Activated T-cell treated with anti-CD3 and anti-CD28 coated beads for 48 hours (primary cell): ENCODE measurements at regions not wholly inside any gene's neighbourhood (a gene's known extent, or its start where the extent isn't known, plus 50 kb on each side); places are given as distances from the start of the nearest gene placed in this dataset.
"Not testable (repeated sequence)": the region's sequence is repeated elsewhere in the genome, so short reads cannot be mapped to it uniquely, and the experiment has no call there.

Source experiments
- DNase-seq: peaks from one replicate; pipeline ENCODE4 v3.0.0-alpha.2; 2020; ENCODE audit warnings: low read depth

DNA sequence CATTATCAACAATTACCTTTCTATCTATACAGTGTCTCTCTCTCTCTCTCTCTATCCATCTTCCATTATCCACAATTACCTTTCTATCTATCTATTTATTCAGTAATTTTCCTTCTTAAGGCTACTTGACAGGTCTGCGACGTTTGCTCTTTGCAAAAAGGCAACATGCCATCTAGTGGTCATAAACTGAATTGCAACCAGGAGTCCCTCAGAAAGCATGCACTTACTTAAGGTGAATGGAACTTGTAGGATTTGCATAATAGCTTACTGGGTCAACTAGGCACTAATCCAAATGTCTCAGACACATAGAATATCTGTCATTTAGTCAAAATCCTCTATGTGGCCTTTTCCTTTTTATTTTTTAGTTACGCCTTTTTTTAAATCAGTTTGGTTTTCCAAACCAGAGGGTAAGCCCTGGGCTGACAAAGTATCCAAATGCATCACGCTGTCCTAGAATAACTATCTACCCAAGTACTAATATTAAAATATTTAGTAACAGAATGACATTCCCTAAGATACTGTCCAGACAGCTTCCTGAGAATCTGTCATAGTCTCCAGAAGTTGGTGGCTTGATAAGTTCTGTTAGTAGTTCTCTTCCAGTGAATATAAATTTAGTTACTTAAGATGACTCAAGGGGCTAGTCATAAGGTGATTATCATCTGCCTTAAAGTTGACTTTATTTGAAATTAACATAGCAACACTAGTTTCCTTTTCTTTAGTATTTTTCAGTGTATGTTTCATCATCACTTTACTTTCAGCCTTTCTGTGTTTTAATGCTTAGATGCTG is 208.3 kb downstream of the PPP1R3A start:
- DNase-seq, result no peak

DNA sequence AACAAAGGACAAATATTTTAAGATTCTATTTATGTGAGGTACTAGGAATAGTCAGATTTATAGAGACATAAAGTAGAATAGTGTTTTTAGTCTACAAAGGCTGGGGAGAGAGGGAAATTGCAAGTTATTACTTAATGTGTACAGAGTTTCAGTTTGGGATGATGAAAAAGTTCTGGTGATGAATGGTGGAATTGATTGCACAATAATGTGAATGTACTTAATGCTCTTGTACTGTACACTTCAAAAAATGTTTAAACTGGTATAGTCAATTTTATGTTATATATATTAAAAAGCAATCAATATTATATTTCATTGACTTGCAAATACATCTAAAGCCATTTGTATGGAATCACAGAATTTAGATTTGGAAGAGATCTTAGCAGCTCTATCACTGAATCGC is 213.4 kb downstream of the PPP1R3A start:
- no peak for DNase-seq

DNA sequence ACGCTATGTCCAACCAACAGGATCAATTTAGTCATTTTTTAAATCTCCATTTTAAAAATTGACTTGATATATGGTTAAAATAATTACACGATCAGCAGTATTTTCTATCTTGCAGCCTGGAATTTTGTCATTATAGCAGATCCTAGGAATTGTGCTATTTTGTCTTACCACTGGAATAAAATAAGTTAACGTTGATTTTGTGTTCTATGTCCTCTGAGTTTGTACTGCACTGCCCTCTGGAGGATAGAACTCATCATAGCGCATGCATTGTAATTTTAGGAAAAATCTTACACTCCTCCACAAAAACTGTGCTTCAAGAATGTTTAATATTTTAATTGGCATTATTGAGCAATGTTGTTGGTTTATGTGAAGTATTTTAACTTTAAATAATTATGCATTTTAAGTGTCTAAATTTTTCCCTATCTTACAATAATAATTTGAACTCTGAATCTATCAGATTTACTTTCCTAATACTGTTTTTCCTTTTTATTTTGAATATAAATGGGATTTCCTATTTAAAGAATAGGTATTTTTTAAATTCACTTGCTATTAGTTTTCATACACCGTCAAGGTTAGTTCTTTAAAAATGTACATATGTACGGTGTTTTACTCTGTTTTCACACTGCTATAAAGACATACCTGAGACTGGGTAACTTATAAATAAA is 220.1 kb downstream of the PPP1R3A start:
- DNase-seq, result no peak

DNA sequence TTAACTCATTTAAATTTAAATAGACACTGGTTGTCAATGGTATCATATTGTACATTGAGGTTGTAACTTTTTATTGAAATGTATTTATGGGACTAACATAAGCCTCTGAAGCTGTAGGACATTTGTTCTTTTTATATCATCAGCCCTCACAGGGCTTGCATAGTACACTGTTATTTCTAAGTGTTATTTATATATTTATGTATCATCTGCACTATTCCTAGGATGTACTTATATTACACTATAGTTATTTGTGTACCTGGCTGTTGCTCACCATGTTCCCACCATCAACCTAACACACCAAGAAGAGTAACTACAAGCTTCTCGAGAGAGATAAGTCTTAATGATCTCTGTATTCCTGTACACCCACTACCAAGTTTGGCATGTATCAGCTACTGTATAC is 224.7 kb downstream of the PPP1R3A start:
- no peak for DNase-seq

DNA sequence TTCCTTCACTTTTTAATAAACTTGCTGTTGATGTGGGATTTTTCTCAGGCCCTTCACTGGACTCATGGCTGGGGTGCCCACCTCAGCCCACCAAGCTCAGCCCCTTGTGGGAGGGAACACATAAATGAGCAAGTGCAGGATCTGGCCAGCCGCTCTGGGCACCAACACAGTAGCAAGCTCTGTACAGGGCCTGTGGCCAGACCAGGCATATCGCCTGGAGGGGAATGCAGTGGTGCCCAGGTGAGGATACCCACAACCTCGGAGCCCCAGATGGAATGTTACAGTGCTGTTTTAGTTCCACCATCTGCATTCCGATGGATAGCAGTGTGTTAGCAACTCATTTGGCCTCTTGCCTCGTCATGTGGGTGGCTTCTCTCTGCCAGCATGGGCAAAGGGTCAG is 234.6 kb downstream of the PPP1R3A start:
- no peak for DNase-seq

DNA sequence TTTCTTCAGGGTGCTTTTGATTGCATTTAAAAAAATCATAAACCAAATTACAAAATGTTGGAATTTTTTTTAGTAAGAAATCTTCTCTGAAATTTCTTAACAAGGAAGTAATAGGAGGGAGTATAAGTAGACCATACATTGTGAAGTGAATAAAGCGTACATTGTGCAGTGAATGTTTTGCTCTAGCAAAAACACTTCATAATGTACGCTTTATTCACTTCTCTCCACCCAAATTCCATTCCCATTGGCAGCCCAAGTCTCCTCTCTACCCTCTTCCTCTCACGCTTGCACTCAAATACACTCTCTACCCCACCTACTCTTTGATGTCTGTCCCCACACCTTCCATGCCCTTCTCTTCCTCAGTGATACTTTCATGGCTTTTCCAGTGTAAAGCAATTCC is 241.0 kb downstream of the PPP1R3A start:
- DNase-seq, result no peak

DNA sequence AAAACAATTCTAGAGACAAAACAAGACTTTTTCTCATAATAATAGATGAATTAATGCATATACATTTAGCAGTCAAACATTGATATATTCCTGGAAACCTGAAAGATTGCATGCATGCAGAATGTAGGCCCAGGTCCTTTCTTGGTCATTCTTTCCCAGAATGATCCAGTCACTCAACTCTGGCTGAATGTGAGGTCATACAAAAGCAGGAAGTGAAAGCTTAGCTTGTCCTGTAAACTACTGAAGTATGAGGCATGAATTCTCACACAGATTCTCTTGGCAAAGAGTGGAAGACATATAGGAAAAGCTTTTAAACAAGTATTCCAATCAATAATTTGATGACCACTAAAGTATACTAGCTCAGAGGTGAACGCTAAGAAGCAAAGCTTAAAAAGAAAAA is 253.9 kb downstream of the PPP1R3A start:
- no peak for DNase-seq

DNA sequence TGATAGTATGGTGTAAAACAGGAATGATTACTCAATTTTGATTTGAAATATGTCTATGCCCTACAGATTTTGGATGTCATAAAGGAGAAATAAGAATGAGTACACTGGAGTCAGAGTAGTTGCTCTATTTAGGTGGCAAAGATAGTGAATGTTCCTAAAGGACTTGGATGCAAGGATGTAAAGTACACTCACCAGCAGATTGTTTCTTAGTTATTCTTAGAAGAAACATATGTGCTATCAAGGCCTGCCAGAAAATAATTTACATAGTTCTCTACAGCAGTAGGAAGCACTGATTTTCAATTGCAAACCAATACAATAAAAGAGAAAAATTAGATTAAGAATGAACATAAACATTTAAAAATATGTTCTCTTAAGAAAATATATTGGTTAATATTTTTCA is 259.4 kb downstream of the PPP1R3A start:
- no peak for DNase-seq

DNA sequence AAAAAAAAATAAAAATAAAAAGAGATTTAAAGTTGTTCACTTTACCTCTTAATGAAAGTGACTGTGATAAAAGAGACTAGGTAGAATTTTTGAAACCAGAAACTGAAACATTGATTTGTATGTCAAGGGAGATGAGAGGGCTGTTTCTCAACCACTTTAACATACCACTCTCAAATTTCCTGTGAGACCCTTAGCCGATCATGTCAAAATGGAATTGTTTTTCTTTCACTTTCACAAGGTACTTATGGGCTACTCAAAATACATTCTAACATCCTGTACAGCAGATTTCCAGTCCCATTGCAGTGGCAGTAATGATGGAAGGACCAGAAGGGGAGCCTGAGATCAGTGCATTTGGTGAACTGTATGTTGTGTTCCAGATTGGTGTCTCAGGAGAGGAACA is 261.2 kb downstream of the PPP1R3A start:
- DNase-seq, result no peak

DNA sequence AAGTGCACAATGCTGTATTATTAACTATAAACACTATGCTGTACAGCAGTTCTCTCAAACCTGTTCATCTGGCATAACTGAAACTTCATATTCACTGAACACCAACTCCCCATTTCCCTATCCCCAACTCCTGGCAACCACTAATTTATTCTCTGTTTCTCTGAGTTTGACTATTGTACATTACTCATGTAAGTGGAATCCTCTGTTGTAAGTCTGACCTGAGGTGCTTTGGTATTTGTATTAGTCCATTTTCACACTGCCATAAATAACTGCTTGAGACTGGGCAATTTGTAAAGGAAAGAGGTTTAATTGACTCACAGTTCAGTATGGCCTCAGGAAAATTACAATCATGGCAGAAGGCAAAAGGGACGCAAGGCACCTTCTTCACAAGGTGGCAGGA is 266.3 kb downstream of the PPP1R3A start:
- DNase-seq, result no peak

DNA sequence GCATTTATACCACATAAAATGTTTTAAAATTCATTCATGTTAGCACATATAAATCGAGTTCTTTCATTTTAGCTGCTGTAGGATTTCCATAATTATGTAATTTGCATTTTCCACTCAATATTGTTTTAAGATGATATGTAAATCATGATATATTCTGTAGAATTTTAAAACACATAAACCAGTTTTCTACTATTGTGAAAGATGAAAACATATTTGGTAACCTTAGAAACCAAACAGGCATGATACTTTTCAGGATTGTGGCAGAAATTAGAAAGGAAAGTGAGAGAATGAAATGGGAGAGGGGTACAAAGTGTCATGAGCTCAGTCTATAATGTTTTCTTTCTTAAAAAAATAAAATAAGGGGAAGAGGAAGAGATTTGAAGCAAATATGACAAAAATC is 269.3 kb downstream of the PPP1R3A start:
- DNase-seq, result no peak

DNA sequence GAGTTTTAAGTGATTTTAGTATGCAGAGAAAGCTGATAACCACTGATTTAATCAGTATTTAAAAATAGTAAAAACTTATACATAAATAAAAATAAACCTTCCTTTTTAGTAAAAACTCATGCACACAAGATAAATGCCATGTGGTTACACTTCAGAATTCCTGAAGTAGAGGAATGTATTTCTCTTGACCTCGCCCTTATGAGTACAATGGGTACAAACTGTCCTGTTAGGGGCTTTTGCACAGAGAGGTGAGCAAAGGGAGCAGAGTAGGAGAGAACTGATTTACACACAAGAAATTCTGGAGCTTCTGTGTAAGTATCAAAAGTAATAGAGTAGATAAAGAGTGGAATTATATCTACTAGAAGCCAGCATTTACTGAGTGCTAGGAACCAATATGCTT is 279.6 kb downstream of the PPP1R3A start:
- no peak for DNase-seq

DNA sequence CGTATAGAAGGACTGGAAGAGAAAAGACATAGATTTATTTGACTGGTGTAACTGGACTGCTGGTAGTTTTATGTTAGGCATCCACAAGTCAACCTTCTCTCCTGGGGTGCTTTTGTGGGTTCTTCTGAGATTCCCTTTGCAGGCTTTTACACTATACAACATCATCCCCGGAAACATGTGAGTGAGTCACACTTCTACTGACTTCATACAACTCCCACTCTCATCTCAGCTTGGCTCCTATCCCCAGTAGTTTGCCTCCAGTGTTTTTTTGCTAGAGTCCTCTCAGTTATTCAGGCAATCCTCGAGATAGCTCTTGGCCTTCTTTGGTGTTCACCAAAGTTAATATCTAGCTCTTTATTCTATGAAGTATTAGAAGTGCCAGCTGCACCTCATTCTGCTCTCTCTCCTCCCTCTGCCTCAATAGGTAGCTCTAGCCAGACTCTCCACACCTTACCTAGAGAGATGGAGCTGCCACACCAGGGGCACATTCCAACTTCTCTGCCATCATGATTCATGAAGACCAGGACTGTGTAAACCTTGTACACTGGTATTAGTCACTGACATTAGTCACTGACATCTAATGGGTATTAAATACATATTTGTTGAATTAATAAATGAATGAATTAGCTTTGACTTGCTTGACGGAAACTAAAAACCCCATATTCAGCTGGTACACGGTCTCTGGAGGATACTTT is 281.9 kb downstream of the PPP1R3A start:
- no peak for DNase-seq

DNA sequence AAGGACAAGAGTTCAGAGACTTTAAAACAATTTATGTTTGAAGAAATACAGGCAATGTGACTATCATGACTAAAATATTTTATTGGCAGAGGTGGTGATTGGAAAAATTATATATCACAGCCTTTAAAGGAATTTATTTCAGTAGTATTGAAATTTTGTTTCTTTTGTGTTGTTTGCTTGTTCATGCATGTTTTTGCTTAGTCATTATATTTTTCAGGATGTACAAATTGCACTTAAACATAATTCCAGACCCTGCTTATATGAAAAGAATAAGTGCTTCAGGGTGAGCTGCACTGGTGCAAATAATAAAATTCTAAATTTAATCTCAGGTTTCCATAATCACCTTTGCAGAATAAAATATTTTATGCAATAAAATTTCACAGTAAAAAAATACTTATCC is 283.3 kb downstream of the PPP1R3A start:
- DNase-seq, result no peak

DNA sequence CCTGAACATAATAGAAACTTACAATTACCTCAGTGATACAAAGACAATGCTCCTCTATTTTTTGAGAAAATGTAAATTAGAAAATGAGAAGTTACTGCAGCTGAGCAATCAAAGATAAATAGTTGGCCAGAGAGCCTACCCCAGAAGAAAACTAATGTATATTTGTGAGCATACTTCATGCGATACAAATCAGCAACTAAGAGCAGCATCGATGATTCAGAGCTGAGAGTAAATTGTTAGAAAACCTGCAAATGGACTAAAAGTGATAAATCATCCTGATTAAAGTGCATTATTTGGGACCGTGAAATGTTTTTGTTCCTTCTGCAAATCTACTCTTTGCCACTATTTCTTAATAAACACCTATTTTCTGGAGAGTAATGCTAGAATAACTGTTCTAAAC is 285.7 kb downstream of the PPP1R3A start:
- DNase-seq, result no peak

DNA sequence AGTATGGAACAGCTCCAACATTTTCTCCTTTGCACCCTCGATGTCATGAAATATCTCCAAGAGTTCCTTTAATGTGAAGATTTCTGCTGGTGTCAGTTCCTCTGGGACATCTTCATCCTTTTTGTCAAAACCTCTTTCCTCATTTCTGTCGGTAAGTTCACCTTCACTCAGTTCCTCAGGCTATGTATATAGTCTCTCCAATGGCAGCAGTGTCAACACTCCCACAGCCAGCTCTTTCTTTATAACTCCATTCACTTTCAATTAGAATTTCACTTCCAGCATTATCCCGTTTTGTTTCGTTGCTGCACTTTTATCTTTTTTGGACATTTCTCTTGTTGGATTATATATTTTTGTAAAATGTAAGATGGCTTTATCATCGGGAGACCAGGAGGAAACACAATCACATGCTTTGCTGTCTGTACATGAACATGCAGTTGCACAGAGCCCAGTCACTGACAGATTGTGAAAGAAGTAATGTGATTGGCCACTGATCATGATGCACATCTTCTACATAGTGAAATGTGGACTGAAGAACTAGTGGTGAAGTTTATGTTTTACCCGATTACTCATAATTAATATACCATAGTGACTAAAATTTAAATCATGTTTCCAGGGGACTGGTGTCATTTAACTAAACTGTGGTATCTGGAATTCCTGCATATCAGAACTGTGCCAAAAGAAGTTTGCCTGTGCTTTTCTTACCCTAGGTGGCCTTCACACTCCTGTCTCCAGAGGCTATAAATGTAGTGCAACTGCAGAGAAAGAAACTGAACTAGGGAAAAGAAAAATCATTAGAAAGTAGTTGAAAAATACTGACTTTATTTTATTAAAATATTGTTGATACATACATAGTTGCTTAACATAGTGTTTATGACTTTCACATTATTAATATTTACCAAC is 289.6 kb downstream of the PPP1R3A start:
- DNase-seq, result no peak

DNA sequence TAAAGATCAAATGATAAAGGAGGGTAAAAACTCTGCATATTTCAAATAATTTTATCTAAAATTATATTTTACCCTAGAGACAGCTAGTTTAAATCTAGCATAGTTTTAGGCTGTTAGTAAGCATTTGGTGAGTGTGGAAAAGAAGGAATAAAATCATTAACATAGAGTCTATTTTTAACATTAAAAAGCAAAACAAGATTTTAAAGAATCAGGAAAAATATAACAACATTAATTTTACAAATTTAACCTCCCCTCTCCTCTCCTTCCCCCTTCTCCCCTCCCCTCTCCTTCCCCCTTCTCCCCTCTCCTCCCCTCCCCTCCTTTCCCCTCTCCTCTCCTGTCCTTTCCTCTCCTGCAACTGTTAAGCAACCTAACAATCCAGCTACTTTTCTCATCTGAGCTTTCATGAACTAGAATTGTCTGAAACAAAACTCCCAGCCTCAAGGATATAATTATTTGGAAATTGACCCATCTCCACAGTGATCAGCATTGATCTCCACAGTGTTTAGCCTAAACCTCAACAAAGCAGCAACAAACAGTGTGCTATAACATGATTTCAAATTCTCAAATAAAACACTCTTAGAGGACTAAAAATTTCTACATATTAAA is 293.2 kb downstream of the PPP1R3A start:
- no peak for DNase-seq

DNA sequence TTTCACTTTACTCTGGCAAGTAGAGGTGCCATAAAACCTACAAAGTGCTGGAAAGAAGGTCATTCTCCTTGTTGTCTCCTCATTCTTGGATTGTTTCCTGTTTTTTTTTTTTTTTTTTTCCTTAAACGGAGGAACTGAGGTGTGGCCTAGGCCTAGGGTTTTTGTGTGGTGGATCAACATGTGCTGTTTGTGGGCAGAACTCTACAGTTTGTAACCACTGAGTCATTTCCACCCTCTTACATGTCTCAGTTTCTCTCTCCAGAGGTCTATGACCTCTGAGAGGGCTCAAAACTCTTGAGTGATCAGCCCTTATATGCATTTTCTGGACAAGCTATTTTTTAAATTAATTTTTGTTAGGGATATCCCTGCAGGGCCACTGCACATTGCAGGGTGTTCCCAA is 296.0 kb downstream of the PPP1R3A start:
- DNase-seq, result no peak

DNA sequence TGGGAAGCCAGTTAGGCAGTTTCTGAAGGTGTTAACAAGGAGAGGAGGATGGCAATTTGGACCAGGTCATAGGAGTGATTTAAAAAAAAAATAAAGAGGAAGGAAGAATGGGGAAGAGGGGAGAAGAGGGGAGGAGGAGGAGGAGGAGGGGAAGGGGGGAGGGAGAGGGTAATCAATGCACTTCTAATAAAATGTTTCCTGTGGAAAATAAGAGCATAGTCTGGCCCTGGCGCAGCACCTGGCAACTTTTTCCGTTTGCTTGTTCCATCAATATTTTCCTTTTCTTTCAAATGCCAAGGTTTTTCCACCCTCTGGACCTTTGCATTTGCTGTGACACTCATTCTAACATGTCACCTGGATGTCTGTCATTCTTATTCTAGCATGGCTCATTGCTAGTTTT is 308.2 kb downstream of the PPP1R3A start:
- no peak for DNase-seq

DNA sequence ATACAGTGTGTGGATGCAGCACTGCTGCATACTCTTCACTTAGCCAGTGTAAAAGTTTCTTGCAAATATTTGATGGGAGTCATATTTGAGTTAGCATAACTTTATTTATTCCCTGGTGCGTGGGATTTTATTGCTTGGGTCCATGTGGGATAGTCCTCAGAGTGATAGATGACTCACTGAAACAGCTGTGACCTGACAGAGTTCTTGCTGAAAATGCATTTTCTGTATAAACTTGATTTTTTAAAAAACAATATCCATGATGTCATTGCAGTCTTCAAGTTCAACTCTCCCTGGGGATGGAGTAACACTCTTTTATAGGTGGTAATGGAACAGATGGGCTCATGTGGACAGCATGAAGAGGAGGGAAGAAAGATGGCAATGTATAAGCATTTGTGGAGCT is 310.0 kb downstream of the PPP1R3A start:
- no peak for DNase-seq

DNA sequence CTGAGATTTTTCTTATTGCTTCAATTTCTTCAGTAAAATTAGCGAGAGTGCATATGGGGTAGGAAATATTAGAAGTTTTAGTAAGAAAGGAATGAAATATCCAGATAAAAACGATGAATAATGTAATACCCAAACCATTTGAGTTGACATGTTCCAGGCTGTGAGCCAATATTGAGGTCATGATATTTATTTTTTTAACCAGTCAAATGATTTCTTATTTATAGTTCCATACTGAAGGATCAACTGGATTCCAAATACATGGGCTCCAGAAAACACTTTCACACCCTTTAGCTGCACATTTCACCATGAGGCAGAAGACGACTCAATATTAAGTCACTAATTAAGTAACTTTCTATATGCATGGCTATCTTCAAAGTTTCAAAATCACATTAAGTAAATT is 312.5 kb downstream of the PPP1R3A start:
- no peak for DNase-seq

DNA sequence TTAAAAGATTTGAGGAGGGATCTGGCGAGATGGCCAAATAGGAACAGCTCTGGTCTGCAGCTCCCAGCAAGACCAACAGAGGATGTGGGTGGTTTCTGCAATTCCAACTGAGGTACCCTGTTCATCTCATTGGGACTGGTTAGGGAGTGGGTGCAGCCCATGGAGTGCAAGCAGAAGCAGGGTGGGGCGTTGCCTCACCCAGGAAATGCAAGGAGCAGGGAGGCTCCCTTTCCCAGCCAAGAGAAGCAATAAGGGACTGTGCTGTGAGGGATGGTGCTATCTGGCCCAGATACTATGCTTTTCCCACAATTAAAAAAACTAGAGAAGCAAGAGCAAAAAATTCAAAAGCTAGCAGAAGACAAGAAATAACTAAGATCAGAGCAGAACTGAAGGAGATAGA is 318.4 kb downstream of the PPP1R3A start:
- DNase-seq, result not testable (repeated sequence)
